22Rv1 (cell line): ENCODE measurements at regions not wholly inside any gene's neighbourhood (a gene's known extent, or its start where the extent isn't known, plus 50 kb on each side); places are given as distances from the start of the nearest gene placed in this dataset.

ENCODE experiments used
- ZFX ChIP-seq: fragments of 450-650 bp; IDR thresholded peaks from 2 replicates; pipeline ENCODE4 v1.6.1; 2017; ENCODE audit warnings: antibody characterized with exemption, borderline replicate concordance
- TF ChIP-seq, protein P1 (sequence below): fragments of 450-650 bp; IDR thresholded peaks from 2 replicates; pipeline ENCODE4 v1.5.1; 2017; ENCODE audit warnings: mild to moderate bottlenecking

DNA sequence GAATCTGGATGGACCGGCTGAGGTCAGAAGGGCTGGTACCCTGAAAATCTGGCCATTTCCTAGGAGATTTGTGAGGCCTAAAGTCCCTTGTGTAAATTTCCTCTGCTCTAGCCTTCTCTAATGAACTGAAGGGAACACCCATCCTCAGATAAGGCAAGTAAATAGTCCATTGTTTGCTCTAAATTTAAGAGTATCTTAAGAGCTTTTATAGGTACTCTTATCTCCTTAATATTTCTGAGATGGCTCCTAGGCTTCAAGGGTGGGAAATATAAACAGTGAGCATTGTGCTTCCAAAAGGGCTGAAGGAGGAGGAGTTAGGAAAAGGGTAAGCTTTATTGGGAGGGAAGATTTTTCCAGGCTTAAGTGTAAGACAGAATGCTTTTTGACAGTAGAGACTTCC lies 148.7 kb upstream of the EDNRB start:
- TF ChIP-seq, protein P1, sequence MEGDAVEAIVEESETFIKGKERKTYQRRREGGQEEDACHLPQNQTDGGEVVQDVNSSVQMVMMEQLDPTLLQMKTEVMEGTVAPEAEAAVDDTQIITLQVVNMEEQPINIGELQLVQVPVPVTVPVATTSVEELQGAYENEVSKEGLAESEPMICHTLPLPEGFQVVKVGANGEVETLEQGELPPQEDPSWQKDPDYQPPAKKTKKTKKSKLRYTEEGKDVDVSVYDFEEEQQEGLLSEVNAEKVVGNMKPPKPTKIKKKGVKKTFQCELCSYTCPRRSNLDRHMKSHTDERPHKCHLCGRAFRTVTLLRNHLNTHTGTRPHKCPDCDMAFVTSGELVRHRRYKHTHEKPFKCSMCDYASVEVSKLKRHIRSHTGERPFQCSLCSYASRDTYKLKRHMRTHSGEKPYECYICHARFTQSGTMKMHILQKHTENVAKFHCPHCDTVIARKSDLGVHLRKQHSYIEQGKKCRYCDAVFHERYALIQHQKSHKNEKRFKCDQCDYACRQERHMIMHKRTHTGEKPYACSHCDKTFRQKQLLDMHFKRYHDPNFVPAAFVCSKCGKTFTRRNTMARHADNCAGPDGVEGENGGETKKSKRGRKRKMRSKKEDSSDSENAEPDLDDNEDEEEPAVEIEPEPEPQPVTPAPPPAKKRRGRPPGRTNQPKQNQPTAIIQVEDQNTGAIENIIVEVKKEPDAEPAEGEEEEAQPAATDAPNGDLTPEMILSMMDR: no peak
- TF ChIP-seq ZFX: no peak
